G401 (cell line): ENCODE measurements at regions not wholly inside any gene's neighbourhood (a gene's known extent, or its start where the extent isn't known, plus 50 kb on each side); places are given as distances from the start of the nearest gene placed in this dataset.

Experiments used
- DNase-seq: peaks from one replicate; pipeline ENCODE4 v3.0.0-alpha.2; 2015; ENCODE audit warnings: low spot score
- in situ Hi-C: cut with HindIII; loops from 2 replicates; pipeline ENCODE4 v1.10.0; 2016; ENCODE audit warnings: low sequenced_read_pairs, mixed read lengths

GRCh38 chr12:69085852-69086251, 152.9 kb upstream of the CPM start:
- in situ Hi-C loops, result no loop called here
- no peak for DNase-seq

- no peak for DNase-seq
- in situ Hi-C loops, result no loop called here
Measured at GRCh38 chr12:69087986-69088385, 151.4 kb upstream of the CPSF6 start.

GRCh38 chr12:69090722-69091121, 148.6 kb upstream of the CPSF6 start:
- DNase-seq, result no peak
- in situ Hi-C loops, result no loop called here

GRCh38 chr12:69091442-69092017, 147.8 kb upstream of the CPSF6 start:
- no peak for DNase-seq
- in situ Hi-C loops, result no loop called here

GRCh38 chr12:69092137-69092536, 147.2 kb upstream of the CPSF6 start:
- DNase-seq, result no peak
- in situ Hi-C loops, result no loop called here

- in situ Hi-C loops, result no loop called here
Measured at GRCh38 chr12:69094606-69095216, 144.7 kb upstream of the CPSF6 start.

GRCh38 chr12:69095765-69096477, 143.4 kb upstream of the CPSF6 start:
- in situ Hi-C loops, result no loop called here
- no peak for DNase-seq

More at GRCh38 chr12:69094606-69095216, 144.7 kb upstream of the CPSF6 start:
- no peak for DNase-seq

- in situ Hi-C loops, result no loop called here
Measured at GRCh38 chr12:69096669-69097335, 142.6 kb upstream of the CPSF6 start.

GRCh38 chr12:69097619-69098368, 141.6 kb upstream of the CPSF6 start:
- in situ Hi-C loops, result no loop called here

More at GRCh38 chr12:69096669-69097335, 142.6 kb upstream of the CPSF6 start:
- DNase-seq, result no peak

GRCh38 chr12:69099201-69099837, 140.1 kb upstream of the CPSF6 start:
- in situ Hi-C loops, result no loop called here

More at GRCh38 chr12:69097619-69098368, 141.6 kb upstream of the CPSF6 start:
- DNase-seq, result no peak

GRCh38 chr12:69101505-69101904, 137.9 kb upstream of the CPSF6 start:
- no peak for DNase-seq
- in situ Hi-C loops, result no loop called here

More at GRCh38 chr12:69099201-69099837, 140.1 kb upstream of the CPSF6 start:
- DNase-seq, result no peak

GRCh38 chr12:69102856-69103255, 136.5 kb upstream of the CPSF6 start:
- in situ Hi-C loops, result no loop called here
- no peak for DNase-seq

GRCh38 chr12:69105101-69105962, 134.0 kb upstream of the CPSF6 start:
- in situ Hi-C loops, result no loop called here
- no peak for DNase-seq

GRCh38 chr12:69106482-69107118, 132.8 kb upstream of the CPSF6 start:
- in situ Hi-C loops, result no loop called here

GRCh38 chr12:69107541-69107940, 131.8 kb upstream of the CPSF6 start:
- in situ Hi-C loops, result no loop called here
- DNase-seq, result no peak

More at GRCh38 chr12:69106482-69107118, 132.8 kb upstream of the CPSF6 start:
- no peak for DNase-seq

GRCh38 chr12:69108037-69108436, 131.3 kb upstream of the CPSF6 start:
- in situ Hi-C loops, result no loop called here
- no peak for DNase-seq

- in situ Hi-C loops, result no loop called here
Measured at GRCh38 chr12:69112616-69113015, 126.8 kb upstream of the CPSF6 start.

More at GRCh38 chr12:69112616-69113015, 126.8 kb upstream of the CPSF6 start:
- DNase-seq, result no peak
